Endodermal cell (in vitro differentiated cells): ENCODE measurements at regions not wholly inside any gene's neighbourhood (a gene's known extent, or its start where the extent isn't known, plus 50 kb on each side); places are given as distances from the start of the nearest gene placed in this dataset.

Source experiments
- DNase-seq: peaks from one replicate; pipeline ENCODE4 v3.0.0-alpha.2; 2017
- H3K27ac ChIP-seq: 2 replicates; pipeline ENCODE4 v1.5.1; 2013; ENCODE audit warnings: mild to moderate bottlenecking, low read depth, low read length, moderate library complexity
- H3K27me3 ChIP-seq: 2 replicates; pipeline ENCODE4 v1.6.1; 2013; ENCODE audit warnings: mild to moderate bottlenecking, low read length, moderate library complexity; ENCODE audit not compliant: insufficient read depth, control insufficient read depth, poor library complexity, severe bottlenecking
- H3K36me3 ChIP-seq: 2 replicates; pipeline ENCODE4 v1.7.0; 2013; ENCODE audit warnings: mild to moderate bottlenecking, low read length, moderate library complexity; ENCODE audit not compliant: control insufficient read depth, insufficient read depth
- H3K4me1 ChIP-seq: one replicate; pipeline ENCODE4 v1.7.0; 2013; ENCODE audit warnings: low read length; ENCODE audit not compliant: control insufficient read depth, insufficient read depth
- H3K4me3 ChIP-seq: 2 replicates; pipeline ENCODE4 v1.5.1; 2013; ENCODE audit warnings: mild to moderate bottlenecking, low read length, moderate library complexity
- H3K9ac ChIP-seq: 2 replicates; pipeline ENCODE4 v1.6.1; 2013; ENCODE audit warnings: mild to moderate bottlenecking, low read length, moderate library complexity; ENCODE audit not compliant: poor library complexity, severe bottlenecking; ENCODE audit errors: extremely low read depth
- H3K9me3 ChIP-seq: 2 replicates; pipeline ENCODE4 v1.6.1; 2013; ENCODE audit warnings: mild to moderate bottlenecking, low read length, moderate library complexity; ENCODE audit not compliant: control insufficient read depth
- H3K27ac Mint-ChIP-seq: 2 replicates; pipeline ENCODE4 v1.8.0; 2020; ENCODE audit warnings: mixed read lengths
- H3K27me3 Mint-ChIP-seq: 2 replicates; pipeline ENCODE4 v1.8.0; 2021; ENCODE audit warnings: mild to moderate bottlenecking, mixed read lengths; ENCODE audit not compliant: insufficient read depth
- H3K36me3 Mint-ChIP-seq: 2 replicates; pipeline ENCODE4 v1.8.0; 2020; ENCODE audit warnings: low read depth, mixed read lengths
- H3K4me1 Mint-ChIP-seq: 2 replicates; pipeline ENCODE4 v1.8.0; 2020; ENCODE audit warnings: mixed read lengths
- H3K4me3 Mint-ChIP-seq: 2 replicates; pipeline ENCODE4 v1.8.0; 2020; ENCODE audit warnings: mild to moderate bottlenecking, moderate library complexity, mixed read lengths
- H3K9me3 Mint-ChIP-seq: 2 replicates; pipeline ENCODE4 v1.8.0; 2020; ENCODE audit warnings: mild to moderate bottlenecking, mixed read lengths
- CTCF ChIP-seq: fragments of 200-600 bp; sonication (generic); conservative IDR thresholded peaks from 2 replicates; pipeline ENCODE4 v1.5.0; 2021; ENCODE audit warnings: antibody characterized with exemption, mild to moderate bottlenecking
- WGBS, 2 experiments: methylation state at CpG; one replicate each; pipeline versions ENCODE4 v1.1.5 to v1.1.7; 2013; ENCODE audit warnings: missing lambda C conversion rate in 2 of 2, mixed read lengths in 1 of 2; ENCODE audit not compliant: insufficient coverage in 1 of 2, insufficient read length in 1 of 2; 5-methylcytosine and 5-hydroxymethylcytosine counted together

DNA sequence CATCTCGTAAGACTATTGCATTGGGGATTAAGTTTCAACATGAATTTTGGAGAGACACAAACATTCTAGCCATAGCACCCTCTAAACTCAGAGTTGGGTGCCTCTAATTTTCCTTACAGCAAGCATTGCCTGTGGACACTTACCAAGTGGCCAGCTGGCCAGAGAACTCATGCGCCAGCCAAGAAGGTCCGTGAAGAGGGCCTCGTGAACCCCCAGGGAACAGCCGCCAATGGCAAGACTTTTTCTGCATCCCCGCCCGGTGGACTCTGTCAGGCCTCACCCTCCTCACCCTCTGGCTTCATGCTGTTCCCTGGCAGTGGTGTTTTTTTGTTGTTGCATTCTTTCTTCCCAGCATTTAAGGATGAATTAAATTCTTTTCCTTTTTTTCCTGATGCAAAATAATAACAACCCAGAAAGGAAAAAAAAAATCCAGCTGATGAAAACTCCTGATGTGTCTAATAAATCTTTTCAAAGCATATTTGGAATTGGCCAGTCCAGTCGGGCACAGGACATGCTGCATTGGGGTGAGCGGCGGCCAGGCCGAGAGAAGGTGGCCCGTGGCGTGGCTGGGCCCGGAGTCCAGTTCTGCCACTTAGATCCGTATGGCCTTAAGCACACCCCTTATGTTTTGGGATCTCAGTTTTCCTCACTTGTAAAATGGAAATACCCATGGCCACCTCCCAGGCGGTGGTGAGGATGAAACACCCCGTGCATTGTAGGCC, 191.9 kb upstream of the DIO3 start:
- Histone ChIP-seq H3K9ac (no peak overlapping the region), H3K36me3 (no peaks in the 10 kb centered on the region), H3K9me3 (no peaks in the 10 kb centered on the region), H3K27me3 (peaks cover 47% of the 10 kb centered on the region), H3K4me1 (peaks cover 5% of the 10 kb centered on the region), H3K4me3 (no peak overlapping the region), H3K27ac (no peak overlapping the region)
- Mint-ChIP-seq H3K4me1 (peaks cover 29% of the 10 kb centered on the region), H3K27ac (no peak overlapping the region), H3K27me3 (peaks cover 69% of the 10 kb centered on the region), H3K36me3 (no peaks in the 10 kb centered on the region), H3K9me3 (no peaks in the 10 kb centered on the region), H3K4me3 (no peak overlapping the region)
- no peak for DNase-seq
- TF ChIP-seq CTCF, result no peak
- 95% methylated on average over 13 to 17 of the region's 17 CpGs for WGBS, 2 experiments

- Histone ChIP-seq H3K4me1 (no peaks in the 10 kb centered on the region), H3K27ac (no peak overlapping the region), H3K4me3 (no peak overlapping the region), H3K36me3 (no peaks in the 10 kb centered on the region), H3K9me3 (no peaks in the 10 kb centered on the region), H3K27me3 (peaks cover 46% of the 10 kb centered on the region), H3K9ac (no peak overlapping the region)
- TF ChIP-seq CTCF, result no peak
- H3K36me3 Mint-ChIP-seq, result no peaks in the 10 kb centered on the region
- peaks cover 68% of the 10 kb centered on the region for H3K27me3 Mint-ChIP-seq
- peaks cover 24% of the 10 kb centered on the region for H3K4me1 Mint-ChIP-seq
- no peaks in the 10 kb centered on the region for H3K9me3 Mint-ChIP-seq
- no peak overlapping the region for H3K4me3 Mint-ChIP-seq
- 92 to 93% methylated on average over 12 to 19 of the region's 19 CpGs for WGBS, 2 experiments
- no peak overlapping the region for H3K27ac Mint-ChIP-seq
- no peak for DNase-seq
These were observed 191.2 kb upstream of the DIO3 start for GRCh38 chr14:101369916-101370592.

- Mint-ChIP-seq H3K27me3 (peaks cover 62% of the 10 kb centered on the region), H3K27ac (no peak overlapping the region), H3K36me3 (no peaks in the 10 kb centered on the region), H3K9me3 (no peaks in the 10 kb centered on the region), H3K4me1 (peaks cover 16% of the 10 kb centered on the region), H3K4me3 (no peak overlapping the region)
- Histone ChIP-seq H3K9me3 (no peaks in the 10 kb centered on the region), H3K36me3 (no peaks in the 10 kb centered on the region), H3K27me3 (peaks cover 43% of the 10 kb centered on the region), H3K4me3 (no peak overlapping the region), H3K9ac (no peak overlapping the region), H3K27ac (no peak overlapping the region), H3K4me1 (no peaks in the 10 kb centered on the region)
- no peak for TF ChIP-seq CTCF
- 94 to 95% methylated on average over 13 to 14 of the region's 14 CpGs for WGBS, 2 experiments
- no peak for DNase-seq
These were observed 190.4 kb upstream of the DIO3 start for GRCh38 chr14:101370593-101371569.
